A549 (cell line): ENCODE measurements at regions not wholly inside any gene's neighbourhood (a gene's known extent, or its start where the extent isn't known, plus 50 kb on each side); places are given as distances from the start of the nearest gene placed in this dataset.

Source experiments
- CBX8 ChIP-seq: fragments of 200-600 bp; sonication (generic); IDR thresholded peaks from 2 replicates; pipeline ENCODE4 v1.6.1; 2016
- CTCF ChIP-seq: fragments of >200 bp; sonication (Bioruptor Twin); formaldehyde crosslinking; IDR thresholded peaks from 3 replicates; pipeline ENCODE4 v1.5.1; 2016
- EHMT2 ChIP-seq: fragments of 200-600 bp; sonication (generic); IDR thresholded peaks from 2 replicates; pipeline ENCODE4 v1.6.1; 2016; ENCODE audit warnings: antibody characterized with exemption, low read depth, mild to moderate bottlenecking, moderate library complexity
- EP300 ChIP-seq, 2 experiments: fragments of >200 bp; sonication (Bioruptor Twin); formaldehyde crosslinking; IDR thresholded peaks; 2 replicates in 1 of 2; 3 replicates in 1 of 2; pipeline ENCODE4 v1.6.1; 2016 to 2017
- KDM1A ChIP-seq: fragments of 200-600 bp; sonication (generic); IDR thresholded peaks from 2 replicates; pipeline ENCODE4 v1.6.1; 2016; ENCODE audit warnings: low read depth, mild to moderate bottlenecking
- RAD21 ChIP-seq, 2 experiments: fragments of >200 bp in 1 of 2; sonication (Bioruptor Twin) in 1 of 2; formaldehyde crosslinking in 1 of 2; IDR thresholded peaks in 1 of 2; conservative IDR thresholded peaks in 1 of 2; 2 replicates in 1 of 2; 3 replicates in 1 of 2; pipeline ENCODE4 v1.6.1; 2012 to 2018; ENCODE audit warnings: inconsistent platforms in 1 of 2
- RFX5 ChIP-seq: fragments of 450-650 bp; IDR thresholded peaks from 2 replicates; pipeline ENCODE4 v1.7.1; 2014; ENCODE audit warnings: antibody characterized with exemption, mild to moderate bottlenecking, moderate library complexity
- SMC3 ChIP-seq: fragments of >200 bp; sonication (Bioruptor Twin); formaldehyde crosslinking; IDR thresholded peaks from 3 replicates; pipeline ENCODE4 v1.6.1; 2018; ENCODE audit warnings: inconsistent platforms
- USF2 ChIP-seq: fragments of 450-650 bp; IDR thresholded peaks from 2 replicates; pipeline ENCODE4 v1.6.1; 2014; ENCODE audit warnings: antibody characterized with exemption
- ZC3H11A ChIP-seq: fragments of 450-650 bp; IDR thresholded peaks from 2 replicates; pipeline ENCODE4 v1.6.1; 2014; ENCODE audit warnings: antibody characterized with exemption, mild to moderate bottlenecking
- ZFP36 ChIP-seq: fragments of 450-650 bp; IDR thresholded peaks from 2 replicates; pipeline ENCODE4 v1.6.1; 2014; ENCODE audit warnings: borderline replicate concordance; ENCODE audit not compliant: partially characterized antibody

- TF ChIP-seq CTCF: no peak
- no peak for TF ChIP-seq ZFP36
- TF ChIP-seq SMC3: no peak
- no peak for TF ChIP-seq USF2
- no peak for TF ChIP-seq RFX5
- TF ChIP-seq RAD21 (conservative IDR thresholded peaks at IDR 0.05 in 1 of 2, IDR thresholded peaks at IDR 0.05 in 1 of 2): no peak
- no peak for TF ChIP-seq EHMT2
- no peak for TF ChIP-seq CBX8
- no peak for TF ChIP-seq EP300 (IDR thresholded peaks at IDR 0.05)
- TF ChIP-seq KDM1A: no peak
- TF ChIP-seq ZC3H11A: no peak
Observed at GRCh38 chr2:16019617-16020351, 79.4 kb downstream of the MYCN start.
